ENCODE measurements at regions not wholly inside any gene's neighbourhood (a gene's known extent, or its start where the extent isn't known, plus 50 kb on each side); places are given as distances from the start of the nearest gene placed in this dataset.

GRCh38 chr11:42265072-42265471 lies 805.6 kb upstream of the LRRC4C start:
- TF ChIP-seq, protein P1, sequence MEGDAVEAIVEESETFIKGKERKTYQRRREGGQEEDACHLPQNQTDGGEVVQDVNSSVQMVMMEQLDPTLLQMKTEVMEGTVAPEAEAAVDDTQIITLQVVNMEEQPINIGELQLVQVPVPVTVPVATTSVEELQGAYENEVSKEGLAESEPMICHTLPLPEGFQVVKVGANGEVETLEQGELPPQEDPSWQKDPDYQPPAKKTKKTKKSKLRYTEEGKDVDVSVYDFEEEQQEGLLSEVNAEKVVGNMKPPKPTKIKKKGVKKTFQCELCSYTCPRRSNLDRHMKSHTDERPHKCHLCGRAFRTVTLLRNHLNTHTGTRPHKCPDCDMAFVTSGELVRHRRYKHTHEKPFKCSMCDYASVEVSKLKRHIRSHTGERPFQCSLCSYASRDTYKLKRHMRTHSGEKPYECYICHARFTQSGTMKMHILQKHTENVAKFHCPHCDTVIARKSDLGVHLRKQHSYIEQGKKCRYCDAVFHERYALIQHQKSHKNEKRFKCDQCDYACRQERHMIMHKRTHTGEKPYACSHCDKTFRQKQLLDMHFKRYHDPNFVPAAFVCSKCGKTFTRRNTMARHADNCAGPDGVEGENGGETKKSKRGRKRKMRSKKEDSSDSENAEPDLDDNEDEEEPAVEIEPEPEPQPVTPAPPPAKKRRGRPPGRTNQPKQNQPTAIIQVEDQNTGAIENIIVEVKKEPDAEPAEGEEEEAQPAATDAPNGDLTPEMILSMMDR (conservative IDR thresholded peaks at IDR 0.05 in 1 of 2, IDR thresholded peaks at IDR 0.05 in 1 of 2; ENCODE audit: extremely low read depth in 1 of 2, insufficient read depth in 1 of 2, low read depth in 1 of 2, low read length in 2 of 2): no peak
- TF ChIP-seq EZH2 (IDR thresholded peaks at IDR 0.05; ENCODE audit: borderline replicate concordance, low read length): no peak
